ENCODE measurements at regions not wholly inside any gene's neighbourhood (a gene's known extent, or its start where the extent isn't known, plus 50 kb on each side); places are given as distances from the start of the nearest gene placed in this dataset.

GRCh38 chr2:5007596-5007995 is 684.6 kb upstream of the SOX11 start:
- TF ChIP-seq, protein P1, sequence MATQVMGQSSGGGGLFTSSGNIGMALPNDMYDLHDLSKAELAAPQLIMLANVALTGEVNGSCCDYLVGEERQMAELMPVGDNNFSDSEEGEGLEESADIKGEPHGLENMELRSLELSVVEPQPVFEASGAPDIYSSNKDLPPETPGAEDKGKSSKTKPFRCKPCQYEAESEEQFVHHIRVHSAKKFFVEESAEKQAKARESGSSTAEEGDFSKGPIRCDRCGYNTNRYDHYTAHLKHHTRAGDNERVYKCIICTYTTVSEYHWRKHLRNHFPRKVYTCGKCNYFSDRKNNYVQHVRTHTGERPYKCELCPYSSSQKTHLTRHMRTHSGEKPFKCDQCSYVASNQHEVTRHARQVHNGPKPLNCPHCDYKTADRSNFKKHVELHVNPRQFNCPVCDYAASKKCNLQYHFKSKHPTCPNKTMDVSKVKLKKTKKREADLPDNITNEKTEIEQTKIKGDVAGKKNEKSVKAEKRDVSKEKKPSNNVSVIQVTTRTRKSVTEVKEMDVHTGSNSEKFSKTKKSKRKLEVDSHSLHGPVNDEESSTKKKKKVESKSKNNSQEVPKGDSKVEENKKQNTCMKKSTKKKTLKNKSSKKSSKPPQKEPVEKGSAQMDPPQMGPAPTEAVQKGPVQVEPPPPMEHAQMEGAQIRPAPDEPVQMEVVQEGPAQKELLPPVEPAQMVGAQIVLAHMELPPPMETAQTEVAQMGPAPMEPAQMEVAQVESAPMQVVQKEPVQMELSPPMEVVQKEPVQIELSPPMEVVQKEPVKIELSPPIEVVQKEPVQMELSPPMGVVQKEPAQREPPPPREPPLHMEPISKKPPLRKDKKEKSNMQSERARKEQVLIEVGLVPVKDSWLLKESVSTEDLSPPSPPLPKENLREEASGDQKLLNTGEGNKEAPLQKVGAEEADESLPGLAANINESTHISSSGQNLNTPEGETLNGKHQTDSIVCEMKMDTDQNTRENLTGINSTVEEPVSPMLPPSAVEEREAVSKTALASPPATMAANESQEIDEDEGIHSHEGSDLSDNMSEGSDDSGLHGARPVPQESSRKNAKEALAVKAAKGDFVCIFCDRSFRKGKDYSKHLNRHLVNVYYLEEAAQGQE (IDR thresholded peaks at IDR 0.05; ENCODE audit: insufficient read depth in 1 of 2, low read depth in 2 of 2, low read length in 2 of 2), result no peak
- no peak for TF ChIP-seq POLR2AphosphoS5 (IDR thresholded peaks at IDR 0.05; ENCODE audit: low read depth, low read length)
- TF ChIP-seq SIN3A (IDR thresholded peaks at IDR 0.05; ENCODE audit: borderline replicate concordance, insufficient read depth, low read length), result no peak
- no peak for TF ChIP-seq FOXP2 (optimal IDR thresholded peaks at IDR 0.05; ENCODE audit: borderline replicate concordance, extremely low read depth, extremely low read length, insufficient read depth)
- TF ChIP-seq TAF1 (IDR thresholded peaks at IDR 0.05; ENCODE audit: borderline replicate concordance, insufficient read depth, low read length), result no peak

- TF ChIP-seq POLR2AphosphoS5 (IDR thresholded peaks at IDR 0.05; ENCODE audit: low read depth, low read length) (no peak), FOXP2 (optimal IDR thresholded peaks at IDR 0.05; ENCODE audit: borderline replicate concordance, extremely low read depth, extremely low read length, insufficient read depth) (no peak), TAF1 (IDR thresholded peaks at IDR 0.05; ENCODE audit: borderline replicate concordance, insufficient read depth, low read length) (no peak), SIN3A (IDR thresholded peaks at IDR 0.05; ENCODE audit: borderline replicate concordance, insufficient read depth, low read length) (no peak)
- TF ChIP-seq, protein P1 (IDR thresholded peaks at IDR 0.05; ENCODE audit: insufficient read depth in 1 of 2, low read depth in 2 of 2, low read length in 2 of 2), result no peak
Measured at GRCh38 chr2:5019324-5019723, 672.9 kb upstream of the SOX11 start.

- TF ChIP-seq TAF1 (IDR thresholded peaks at IDR 0.05; ENCODE audit: borderline replicate concordance, insufficient read depth, low read length) (no peak), FOXP2 (optimal IDR thresholded peaks at IDR 0.05; ENCODE audit: borderline replicate concordance, extremely low read depth, extremely low read length, insufficient read depth) (no peak), POLR2AphosphoS5 (IDR thresholded peaks at IDR 0.05; ENCODE audit: low read depth, low read length) (no peak), SIN3A (IDR thresholded peaks at IDR 0.05; ENCODE audit: borderline replicate concordance, insufficient read depth, low read length) (no peak)
- TF ChIP-seq, protein P1 (IDR thresholded peaks at IDR 0.05; ENCODE audit: insufficient read depth in 1 of 2, low read depth in 2 of 2, low read length in 2 of 2), result no peak
Measured at GRCh38 chr2:5020116-5020875, 671.9 kb upstream of the SOX11 start.

- TF ChIP-seq POLR2AphosphoS5 (IDR thresholded peaks at IDR 0.05; ENCODE audit: low read depth, low read length) (no peak), TAF1 (IDR thresholded peaks at IDR 0.05; ENCODE audit: borderline replicate concordance, insufficient read depth, low read length) (no peak), SIN3A (IDR thresholded peaks at IDR 0.05; ENCODE audit: borderline replicate concordance, insufficient read depth, low read length) (no peak), FOXP2 (optimal IDR thresholded peaks at IDR 0.05; ENCODE audit: borderline replicate concordance, extremely low read depth, extremely low read length, insufficient read depth) (no peak)
- TF ChIP-seq, protein P1 (IDR thresholded peaks at IDR 0.05; ENCODE audit: insufficient read depth in 1 of 2, low read depth in 2 of 2, low read length in 2 of 2), result no peak
Measured at GRCh38 chr2:5021136-5021535, 671.0 kb upstream of the SOX11 start.
